IPS DF 6.9 (cell line): ENCODE measurements at regions not wholly inside any gene's neighbourhood (a gene's known extent, or its start where the extent isn't known, plus 50 kb on each side); places are given as distances from the start of the nearest gene placed in this dataset.

ENCODE experiments used
- DNase-seq: peaks from one replicate; pipeline ENCODE4 v3.0.0-alpha.2; 2013; ENCODE audit warnings: low read depth, low spot score
- H3K27ac ChIP-seq: one replicate; pipeline ENCODE4 v1.5.1; 2013; ENCODE audit warnings: low read length, control low read depth
- H3K27me3 ChIP-seq: 2 replicates; pipeline ENCODE4 v1.6.1; 2013; ENCODE audit warnings: mild to moderate bottlenecking, low read length; ENCODE audit not compliant: control insufficient read depth, insufficient read depth
- H3K36me3 ChIP-seq: 2 replicates; pipeline ENCODE4 v1.6.1; 2013; ENCODE audit warnings: low read length; ENCODE audit not compliant: control insufficient read depth, insufficient read depth
- H3K4me1 ChIP-seq: 2 replicates; pipeline ENCODE4 v1.6.1; 2013; ENCODE audit warnings: low read length; ENCODE audit not compliant: control insufficient read depth, insufficient read depth
- H3K4me3 ChIP-seq: 2 replicates; pipeline ENCODE4 v1.5.1; 2013; ENCODE audit warnings: mild to moderate bottlenecking, low read length
- H3K9me3 ChIP-seq: 2 replicates; pipeline ENCODE4 v1.6.1; 2013; ENCODE audit warnings: low read length, inconsistent platforms; ENCODE audit not compliant: control insufficient read depth, insufficient read depth
- WGBS: extraction: QIAGEN DNeasy Blood & Tissue Kit; methylation state at CpG from one replicate; pipeline ENCODE4 v1.1.7; 2013; ENCODE audit warnings: mixed read lengths, missing lambda C conversion rate; ENCODE audit not compliant: insufficient read length, insufficient coverage; 5-methylcytosine and 5-hydroxymethylcytosine counted together

GRCh38 chr11:116642481-116642880 lies 130.3 kb downstream of the BUD13 start:
- Histone ChIP-seq H3K4me3 (no peak overlapping the region), H3K36me3 (no peaks in the 10 kb centered on the region), H3K4me1 (peaks cover 2% of the 10 kb centered on the region; the same call in 1 of the 2 replicates), H3K27me3 (no peaks in the 10 kb centered on the region), H3K9me3 (no peaks in the 10 kb centered on the region), H3K27ac (no peak overlapping the region)
- no peak for DNase-seq
- no CpG with 5 or more reads among the region's 1 CpG for WGBS

- Histone ChIP-seq H3K27me3 (no peaks in the 10 kb centered on the region), H3K27ac (no peak overlapping the region), H3K9me3 (no peaks in the 10 kb centered on the region), H3K4me3 (no peak overlapping the region), H3K36me3 (no peaks in the 10 kb centered on the region), H3K4me1 (peaks cover 2% of the 10 kb centered on the region)
- DNase-seq: peak; percentile 47
- no CpG with 5 or more reads among the region's 11 CpGs for WGBS
Measured at GRCh38 chr11:116641561-116642045, 131.2 kb downstream of the BUD13 start.

GRCh38 chr11:116640641-116641402 lies 132.0 kb downstream of the BUD13 start:
- H3K27ac ChIP-seq: no peak overlapping the region
- WGBS: no CpG with 5 or more reads among the region's 7 CpGs
- DNase-seq: no peak

DNA sequence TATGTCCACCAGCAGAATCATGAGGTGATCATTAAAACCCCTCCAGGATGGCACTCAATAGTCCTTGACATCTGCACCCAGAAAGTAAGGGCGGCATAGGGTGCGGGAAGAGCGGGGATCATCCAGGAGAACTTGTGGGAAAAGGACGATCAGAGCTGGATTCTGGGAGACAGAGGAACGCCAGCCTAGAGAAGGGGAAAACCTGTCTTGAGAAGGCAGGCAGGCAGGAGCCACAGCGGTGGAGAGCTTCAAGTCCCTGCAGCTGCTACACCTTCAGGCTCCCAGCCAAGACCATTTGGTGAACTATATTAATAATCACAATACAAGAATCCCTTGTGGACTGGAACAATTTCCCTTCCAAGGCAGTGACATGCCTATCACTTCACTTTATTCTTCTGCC lies 134.3 kb downstream of the BUD13 start:
- no peak overlapping the region for H3K4me3 ChIP-seq
- no peaks in the 10 kb centered on the region for H3K9me3 ChIP-seq
- H3K4me1 ChIP-seq: peaks cover 2% of the 10 kb centered on the region
- no peaks in the 10 kb centered on the region for H3K36me3 ChIP-seq
- WGBS: no CpG with 5 or more reads among the region's 6 CpGs
- no peaks in the 10 kb centered on the region for H3K27me3 ChIP-seq
- H3K27ac ChIP-seq: no peak overlapping the region
- DNase-seq: no peak

More at GRCh38 chr11:116640641-116641402, 132.0 kb downstream of the BUD13 start:
- Histone ChIP-seq H3K36me3 (no peaks in the 10 kb centered on the region), H3K4me1 (peaks cover 3% of the 10 kb centered on the region), H3K27me3 (no peaks in the 10 kb centered on the region), H3K4me3 (no peak overlapping the region), H3K9me3 (no peaks in the 10 kb centered on the region)

DNA sequence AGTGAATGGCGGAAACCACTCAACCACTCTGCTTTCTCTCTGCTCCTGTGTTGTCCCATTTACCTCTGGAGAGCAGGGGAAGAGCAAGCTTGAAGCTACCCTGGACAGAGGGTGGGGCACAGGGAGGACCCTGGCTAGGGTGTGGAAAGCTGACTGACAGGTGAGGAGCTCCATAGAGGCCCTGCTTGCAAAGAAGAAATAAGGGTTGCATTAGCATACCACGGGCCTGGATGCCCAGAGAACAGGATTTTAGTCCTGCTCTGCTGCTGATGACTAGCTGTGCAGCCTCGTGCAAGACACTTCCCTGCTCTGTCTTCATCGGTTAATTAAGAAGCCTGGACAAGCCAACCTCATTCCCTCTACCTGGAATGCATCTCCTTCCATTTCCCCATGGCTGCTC lies 135.0 kb downstream of the BUD13 start:
- WGBS: no CpG with 5 or more reads among the region's 4 CpGs

DNA sequence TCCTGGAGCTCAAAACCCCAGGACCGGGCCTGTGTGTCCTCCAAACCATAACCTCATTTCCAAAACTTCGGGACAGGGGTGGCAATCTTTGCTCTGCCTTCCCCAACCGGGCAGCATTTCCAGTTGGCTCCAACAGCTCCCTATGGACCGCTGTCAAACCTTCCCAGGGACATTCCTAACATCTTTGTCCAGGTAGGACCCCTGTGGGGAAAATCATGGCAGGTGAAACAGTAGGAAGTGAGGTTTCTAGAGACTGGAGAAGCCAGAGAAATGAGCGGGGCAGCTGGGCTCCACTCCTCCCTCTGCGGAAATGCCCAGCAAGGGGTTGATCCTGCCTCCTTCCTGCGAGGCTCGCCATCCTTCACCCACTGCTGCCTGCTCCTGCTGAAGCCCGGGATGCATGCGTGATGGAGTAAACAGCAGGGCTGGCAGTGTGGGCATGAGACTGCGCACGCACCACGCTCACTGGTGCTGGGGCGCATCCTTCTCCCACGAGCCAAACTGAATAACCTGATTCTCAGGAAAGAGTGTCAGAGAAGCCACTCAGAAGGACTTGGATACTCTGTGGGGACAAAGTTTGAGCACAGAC lies 136.4 kb downstream of the BUD13 start:
- Histone ChIP-seq H3K4me1 (peaks cover 2% of the 10 kb centered on the region), H3K27ac (no peak overlapping the region), H3K36me3 (no peaks in the 10 kb centered on the region), H3K9me3 (no peaks in the 10 kb centered on the region), H3K27me3 (no peaks in the 10 kb centered on the region), H3K4me3 (no peak overlapping the region)
- no peak for DNase-seq
- WGBS: no CpG with 5 or more reads among the region's 15 CpGs

More for the DNA sequence above, 135.0 kb downstream of the BUD13 start:
- DNase-seq: no peak
- H3K36me3 ChIP-seq: no peaks in the 10 kb centered on the region
- H3K27ac ChIP-seq: no peak overlapping the region
- no peak overlapping the region for H3K4me3 ChIP-seq
- no peaks in the 10 kb centered on the region for H3K9me3 ChIP-seq
- H3K27me3 ChIP-seq: no peaks in the 10 kb centered on the region
- peaks cover 2% of the 10 kb centered on the region for H3K4me1 ChIP-seq

DNA sequence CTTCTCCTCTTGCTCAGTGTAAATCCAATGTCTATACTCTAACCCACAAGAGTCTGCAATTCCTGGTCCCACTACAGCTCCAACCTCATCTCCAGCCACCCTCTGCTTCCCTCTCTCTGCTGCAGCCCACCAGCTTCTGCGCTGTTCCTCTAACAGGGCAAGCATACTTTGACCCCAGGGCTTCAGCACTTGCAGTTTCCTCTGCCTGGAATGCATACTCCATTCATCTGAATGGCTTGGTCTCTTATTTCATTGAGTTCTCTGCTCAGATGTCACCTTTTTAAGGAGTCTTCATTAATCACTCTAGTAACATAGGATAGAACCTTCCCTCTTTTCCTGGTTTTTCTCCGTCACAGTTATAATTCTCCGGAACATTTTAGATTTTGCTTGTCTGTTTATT lies 141.6 kb downstream of the BUD13 start:
- Histone ChIP-seq H3K9me3 (no peaks in the 10 kb centered on the region), H3K27me3 (no peaks in the 10 kb centered on the region), H3K36me3 (no peaks in the 10 kb centered on the region), H3K4me1 (no peaks in the 10 kb centered on the region), H3K4me3 (no peak overlapping the region), H3K27ac (no peak overlapping the region)
- WGBS: no CpG with 5 or more reads among the region's 3 CpGs
- no peak for DNase-seq

DNA sequence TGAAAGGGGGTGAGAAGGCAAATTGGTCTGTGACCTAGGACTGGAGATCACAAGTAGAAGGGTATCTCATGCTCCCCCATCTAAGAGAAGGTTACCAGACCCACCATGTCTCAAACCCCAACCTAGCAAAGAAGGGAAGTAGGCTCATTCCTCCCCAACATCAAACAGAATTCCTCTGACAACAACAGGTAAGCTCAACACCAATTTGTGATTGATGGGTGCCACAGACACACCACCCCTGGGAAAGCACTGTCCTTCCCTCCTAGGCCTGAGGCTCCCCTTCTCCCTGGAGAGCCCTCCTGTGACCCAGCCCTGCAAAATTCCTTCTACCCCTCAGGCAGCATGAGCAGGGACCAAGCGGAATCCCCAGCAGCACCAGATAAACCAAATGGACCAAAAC lies 154.3 kb downstream of the BUD13 start:
- no peak overlapping the region for H3K4me3 ChIP-seq
- no peaks in the 10 kb centered on the region for H3K9me3 ChIP-seq
- DNase-seq: no peak
- no peaks in the 10 kb centered on the region for H3K4me1 ChIP-seq
- WGBS: no CpG with 5 or more reads among the region's 1 CpG
- no peaks in the 10 kb centered on the region for H3K27me3 ChIP-seq
- H3K36me3 ChIP-seq: no peaks in the 10 kb centered on the region
- H3K27ac ChIP-seq: no peak overlapping the region

DNA sequence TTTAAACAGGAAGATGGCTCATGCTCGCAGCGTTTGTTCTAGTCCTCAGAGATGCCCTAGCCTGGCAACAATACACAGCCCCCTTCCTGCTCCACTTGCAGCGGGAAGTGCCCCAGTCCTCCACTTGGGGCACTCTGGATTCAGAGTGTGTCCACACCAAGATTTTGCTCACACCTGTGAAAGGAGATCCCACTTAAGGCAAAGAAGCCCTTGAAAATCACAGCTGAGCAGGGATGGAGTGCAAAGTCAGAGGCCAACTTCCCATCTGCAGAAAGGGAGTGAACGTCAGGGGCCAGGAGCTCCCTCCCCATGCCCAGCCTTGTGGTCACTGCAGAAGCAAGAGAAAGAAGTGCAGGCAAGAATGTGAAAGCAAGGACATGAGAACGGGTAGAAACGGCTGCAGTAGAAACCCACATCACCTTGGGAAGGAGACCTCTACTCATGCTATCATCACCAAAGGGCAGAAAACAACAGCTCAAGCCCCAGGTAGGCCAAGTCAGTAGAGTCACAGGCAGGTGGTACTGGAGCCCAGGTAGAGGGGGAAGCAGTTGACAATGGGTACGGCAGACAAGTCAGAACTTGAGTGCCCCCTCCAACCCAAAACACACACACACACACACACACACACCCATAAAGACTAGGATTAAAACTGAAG lies 157.4 kb downstream of the BUD13 start:
- no peaks in the 10 kb centered on the region for H3K36me3 ChIP-seq
- H3K27ac ChIP-seq: no peak overlapping the region
- no CpG with 5 or more reads among the region's 7 CpGs for WGBS

GRCh38 chr11:116614306-116615210 lies 158.2 kb downstream of the BUD13 start:
- no peaks in the 10 kb centered on the region for H3K9me3 ChIP-seq
- WGBS: no CpG with 5 or more reads among the region's 11 CpGs
- H3K4me3 ChIP-seq: no peak overlapping the region
- no peaks in the 10 kb centered on the region for H3K27me3 ChIP-seq
- no peak overlapping the region for H3K27ac ChIP-seq
- no peaks in the 10 kb centered on the region for H3K4me1 ChIP-seq
- no peak for DNase-seq
- H3K36me3 ChIP-seq: no peaks in the 10 kb centered on the region

More for the DNA sequence above, 157.4 kb downstream of the BUD13 start:
- H3K4me3 ChIP-seq: no peak overlapping the region
- DNase-seq: no peak
- no peaks in the 10 kb centered on the region for H3K9me3 ChIP-seq
- no peaks in the 10 kb centered on the region for H3K27me3 ChIP-seq
- no peaks in the 10 kb centered on the region for H3K4me1 ChIP-seq
